ENCODE measurements at regions not wholly inside any gene's neighbourhood (a gene's known extent, or its start where the extent isn't known, plus 50 kb on each side); places are given as distances from the start of the nearest gene placed in this dataset.

DNA sequence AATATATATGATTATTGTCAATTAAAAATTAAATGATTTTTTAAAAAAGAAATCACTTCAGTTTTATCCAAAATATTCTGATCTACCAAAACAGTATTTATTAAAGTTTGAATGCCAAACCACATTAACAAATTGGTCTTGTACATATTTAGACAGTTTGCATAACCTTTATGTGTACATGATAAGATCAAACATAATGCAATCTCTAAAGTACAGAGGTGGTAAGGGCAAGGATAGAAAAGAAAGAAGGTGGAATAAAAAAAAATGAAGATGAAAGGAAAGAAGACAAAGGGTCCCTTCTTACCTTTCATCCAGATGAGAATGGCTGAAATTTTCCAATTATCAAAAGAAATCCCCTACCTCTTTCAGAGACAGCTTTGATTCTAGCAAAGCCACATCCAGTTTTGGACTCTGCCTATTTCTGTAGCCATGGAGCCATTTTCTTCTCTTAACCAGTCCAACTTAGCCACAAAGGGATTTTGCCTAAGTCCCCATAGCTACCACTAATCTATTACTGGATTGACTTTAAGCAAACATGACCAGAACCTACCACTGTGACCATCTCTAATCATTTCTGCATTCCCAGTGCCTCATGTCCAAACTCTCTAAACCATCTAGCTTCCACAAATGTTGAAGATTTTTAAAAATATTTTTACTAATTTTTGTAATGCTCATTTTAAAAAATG, 133.3 kb upstream of the TRPM3 start:
- TF ChIP-seq, protein P1, sequence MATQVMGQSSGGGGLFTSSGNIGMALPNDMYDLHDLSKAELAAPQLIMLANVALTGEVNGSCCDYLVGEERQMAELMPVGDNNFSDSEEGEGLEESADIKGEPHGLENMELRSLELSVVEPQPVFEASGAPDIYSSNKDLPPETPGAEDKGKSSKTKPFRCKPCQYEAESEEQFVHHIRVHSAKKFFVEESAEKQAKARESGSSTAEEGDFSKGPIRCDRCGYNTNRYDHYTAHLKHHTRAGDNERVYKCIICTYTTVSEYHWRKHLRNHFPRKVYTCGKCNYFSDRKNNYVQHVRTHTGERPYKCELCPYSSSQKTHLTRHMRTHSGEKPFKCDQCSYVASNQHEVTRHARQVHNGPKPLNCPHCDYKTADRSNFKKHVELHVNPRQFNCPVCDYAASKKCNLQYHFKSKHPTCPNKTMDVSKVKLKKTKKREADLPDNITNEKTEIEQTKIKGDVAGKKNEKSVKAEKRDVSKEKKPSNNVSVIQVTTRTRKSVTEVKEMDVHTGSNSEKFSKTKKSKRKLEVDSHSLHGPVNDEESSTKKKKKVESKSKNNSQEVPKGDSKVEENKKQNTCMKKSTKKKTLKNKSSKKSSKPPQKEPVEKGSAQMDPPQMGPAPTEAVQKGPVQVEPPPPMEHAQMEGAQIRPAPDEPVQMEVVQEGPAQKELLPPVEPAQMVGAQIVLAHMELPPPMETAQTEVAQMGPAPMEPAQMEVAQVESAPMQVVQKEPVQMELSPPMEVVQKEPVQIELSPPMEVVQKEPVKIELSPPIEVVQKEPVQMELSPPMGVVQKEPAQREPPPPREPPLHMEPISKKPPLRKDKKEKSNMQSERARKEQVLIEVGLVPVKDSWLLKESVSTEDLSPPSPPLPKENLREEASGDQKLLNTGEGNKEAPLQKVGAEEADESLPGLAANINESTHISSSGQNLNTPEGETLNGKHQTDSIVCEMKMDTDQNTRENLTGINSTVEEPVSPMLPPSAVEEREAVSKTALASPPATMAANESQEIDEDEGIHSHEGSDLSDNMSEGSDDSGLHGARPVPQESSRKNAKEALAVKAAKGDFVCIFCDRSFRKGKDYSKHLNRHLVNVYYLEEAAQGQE (IDR thresholded peaks at IDR 0.05; ENCODE audit: insufficient read depth in 1 of 2, low read depth in 2 of 2, low read length in 2 of 2) = no peak
- TF ChIP-seq POLR2AphosphoS5 (IDR thresholded peaks at IDR 0.05; ENCODE audit: low read depth, low read length) (no peak), TAF1 (IDR thresholded peaks at IDR 0.05; ENCODE audit: borderline replicate concordance, insufficient read depth, low read length) (no peak), SIN3A (IDR thresholded peaks at IDR 0.05; ENCODE audit: borderline replicate concordance, insufficient read depth, low read length) (no peak), FOXP2 (optimal IDR thresholded peaks at IDR 0.05; ENCODE audit: borderline replicate concordance, extremely low read depth, extremely low read length, insufficient read depth) (no peak)

Measured in PFSK-1 (cell line).